ENCODE measurements at regions not wholly inside any gene's neighbourhood (a gene's known extent, or its start where the extent isn't known, plus 50 kb on each side); places are given as distances from the start of the nearest gene placed in this dataset.

DNA sequence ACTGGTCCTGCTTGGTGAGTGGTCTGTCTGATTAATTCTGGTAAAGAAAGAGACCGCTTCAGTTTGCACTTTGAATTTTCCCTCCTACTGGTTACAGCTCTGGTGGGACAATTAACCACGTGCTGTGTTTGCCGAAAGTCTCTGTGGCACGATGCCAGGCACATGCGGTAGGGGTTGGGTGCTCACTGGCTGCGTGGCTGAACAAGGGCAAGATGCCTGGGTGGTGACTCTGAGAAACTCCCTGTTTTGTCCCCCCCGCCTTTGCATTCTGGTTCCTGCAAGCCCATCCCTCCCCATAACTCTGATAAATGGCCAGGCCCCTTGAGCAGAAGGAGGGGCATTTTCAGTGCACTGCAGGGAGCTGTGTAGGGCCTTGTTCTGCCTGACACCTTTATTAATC is 206.1 kb downstream of the TFCP2L1 start:
- Histone ChIP-seq H3K27ac (ENCODE audit: low read depth, low read length) (no peak overlapping the region), H4K20me1 (ENCODE audit: insufficient read depth) (no peaks in the 10 kb centered on the region), H3K9me2 (ENCODE audit: insufficient read depth) (no peaks in the 10 kb centered on the region), H3K4me1 (ENCODE audit: control insufficient read depth in 1 of 2, insufficient read depth in 2 of 2, low read length in 2 of 2) (peaks cover 5 to 36% of the 10 kb centered on the region in 2 experiments; a peak in 3 of 4 replicates), H3K9ac (ENCODE audit: low read length) (no peak overlapping the region), H3K36me3 (ENCODE audit: control insufficient read depth in 1 of 2, insufficient read depth in 2 of 2, low read length in 2 of 2) (no peaks in the 10 kb centered on the region), H3K9me3 (ENCODE audit: control insufficient read depth in 1 of 2, insufficient read depth in 1 of 2, low read depth in 1 of 2, low read length in 2 of 2) (no peaks in the 10 kb centered on the region), H3K79me2 (ENCODE audit: insufficient read depth, low read length) (no peaks in the 10 kb centered on the region), H3K4me3 (replicated peaks in 1 of 2; ENCODE audit: low read depth in 1 of 2, low read length in 2 of 2) (no peak overlapping the region), H2AFZ (ENCODE audit: low read depth, low read length, poor library complexity, severe bottlenecking) (no peak overlapping the region), H3K4me2 (ENCODE audit: low read length) (no peak overlapping the region), H3K27me3 (ENCODE audit: insufficient read depth, low read length) (no peaks in the 10 kb centered on the region)
- intact Hi-C loops (cut with micrococcal nuclease): no loop called here
- DNase-seq (ENCODE audit: low read depth, low spot score): no peak
- ChIA-PET RAD21 (ENCODE audit: low non-redundant PET in 1 of 2, low total read pairs in 2 of 2, uncharacterized antibody in 2 of 2, unreplicated experiment in 2 of 2) (no interaction called here), POLR2A (interaction anchor here (0.8 to 2.2 kb wide), 2 partner anchors 9 to 383 kb away, joined by 3 to 6 read pairs; no protein-coding TSS in a partner anchor), CTCF (interaction anchor here (1.4 to 2.6 kb wide), 4 partner anchors 9 to 766 kb away, joined by 4 to 28 read pairs (median 6); no protein-coding TSS in a partner anchor)
- no peak for ATAC-seq
- TF ChIP-seq EZH2 (IDR thresholded peaks at IDR 0.05): no peak
- TF ChIP-seq TCF7L2 (IDR thresholded peaks at IDR 0.05; ENCODE audit: borderline replicate concordance, extremely low read depth, insufficient read depth, insufficient read length): no peak
- no peak for TF ChIP-seq CEBPB (IDR thresholded peaks at IDR 0.05; ENCODE audit: low read depth)
- no peak for TF ChIP-seq SIN3A (IDR thresholded peaks at IDR 0.05; ENCODE audit: low read depth)
- no peak for TF ChIP-seq SP1 (IDR thresholded peaks at IDR 0.05; ENCODE audit: low read depth)
- no peak for TF ChIP-seq YY1 (IDR thresholded peaks at IDR 0.05; ENCODE audit: extremely low read depth, insufficient replicate concordance, low read depth, low read length)
- no peak for TF ChIP-seq CBX3 (IDR thresholded peaks at IDR 0.05; ENCODE audit: low read depth)
- TF ChIP-seq, protein P1, sequence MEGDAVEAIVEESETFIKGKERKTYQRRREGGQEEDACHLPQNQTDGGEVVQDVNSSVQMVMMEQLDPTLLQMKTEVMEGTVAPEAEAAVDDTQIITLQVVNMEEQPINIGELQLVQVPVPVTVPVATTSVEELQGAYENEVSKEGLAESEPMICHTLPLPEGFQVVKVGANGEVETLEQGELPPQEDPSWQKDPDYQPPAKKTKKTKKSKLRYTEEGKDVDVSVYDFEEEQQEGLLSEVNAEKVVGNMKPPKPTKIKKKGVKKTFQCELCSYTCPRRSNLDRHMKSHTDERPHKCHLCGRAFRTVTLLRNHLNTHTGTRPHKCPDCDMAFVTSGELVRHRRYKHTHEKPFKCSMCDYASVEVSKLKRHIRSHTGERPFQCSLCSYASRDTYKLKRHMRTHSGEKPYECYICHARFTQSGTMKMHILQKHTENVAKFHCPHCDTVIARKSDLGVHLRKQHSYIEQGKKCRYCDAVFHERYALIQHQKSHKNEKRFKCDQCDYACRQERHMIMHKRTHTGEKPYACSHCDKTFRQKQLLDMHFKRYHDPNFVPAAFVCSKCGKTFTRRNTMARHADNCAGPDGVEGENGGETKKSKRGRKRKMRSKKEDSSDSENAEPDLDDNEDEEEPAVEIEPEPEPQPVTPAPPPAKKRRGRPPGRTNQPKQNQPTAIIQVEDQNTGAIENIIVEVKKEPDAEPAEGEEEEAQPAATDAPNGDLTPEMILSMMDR (IDR thresholded peaks at IDR 0.05 in 2 of 3, conservative IDR thresholded peaks at IDR 0.05 in 1 of 3; ENCODE audit: borderline replicate concordance in 1 of 3, insufficient read depth in 1 of 3, low read depth in 2 of 3, low read length in 2 of 3): no peak
- no peak for TF ChIP-seq EGR1 (IDR thresholded peaks at IDR 0.05; ENCODE audit: low read depth)
- TF ChIP-seq JUND (IDR thresholded peaks at IDR 0.05): no peak
- TF ChIP-seq EZH2phosphoT487 (IDR thresholded peaks at IDR 0.05; ENCODE audit: borderline replicate concordance): no peak
- TF ChIP-seq RAD21 (IDR thresholded peaks at IDR 0.05; ENCODE audit: low read depth): no peak
- TF ChIP-seq FOSL1 (IDR thresholded peaks at IDR 0.05; ENCODE audit: low read depth): no peak
- TF ChIP-seq POLR2A (IDR thresholded peaks at IDR 0.05; ENCODE audit: borderline replicate concordance, extremely low read depth, insufficient read depth, insufficient read length): no peak
- TF ChIP-seq ZFX (IDR thresholded peaks at IDR 0.05): no peak
- TF ChIP-seq, protein P2, sequence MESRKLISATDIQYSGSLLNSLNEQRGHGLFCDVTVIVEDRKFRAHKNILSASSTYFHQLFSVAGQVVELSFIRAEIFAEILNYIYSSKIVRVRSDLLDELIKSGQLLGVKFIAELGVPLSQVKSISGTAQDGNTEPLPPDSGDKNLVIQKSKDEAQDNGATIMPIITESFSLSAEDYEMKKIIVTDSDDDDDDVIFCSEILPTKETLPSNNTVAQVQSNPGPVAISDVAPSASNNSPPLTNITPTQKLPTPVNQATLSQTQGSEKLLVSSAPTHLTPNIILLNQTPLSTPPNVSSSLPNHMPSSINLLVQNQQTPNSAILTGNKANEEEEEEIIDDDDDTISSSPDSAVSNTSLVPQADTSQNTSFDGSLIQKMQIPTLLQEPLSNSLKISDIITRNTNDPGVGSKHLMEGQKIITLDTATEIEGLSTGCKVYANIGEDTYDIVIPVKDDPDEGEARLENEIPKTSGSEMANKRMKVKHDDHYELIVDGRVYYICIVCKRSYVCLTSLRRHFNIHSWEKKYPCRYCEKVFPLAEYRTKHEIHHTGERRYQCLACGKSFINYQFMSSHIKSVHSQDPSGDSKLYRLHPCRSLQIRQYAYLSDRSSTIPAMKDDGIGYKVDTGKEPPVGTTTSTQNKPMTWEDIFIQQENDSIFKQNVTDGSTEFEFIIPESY (IDR thresholded peaks at IDR 0.05; ENCODE audit: extremely low read depth, insufficient replicate concordance, low read length): no peak
- no peak for TF ChIP-seq ELF1 (IDR thresholded peaks at IDR 0.05; ENCODE audit: borderline replicate concordance, low read depth)
- no peak for TF ChIP-seq ZNF274 (IDR thresholded peaks at IDR 0.05; ENCODE audit: low read depth, low read length)
- no TSS peak for BruUV-seq (replicated peaks)
